CD14-positive monocyte (primary cell): ENCODE measurements at regions not wholly inside any gene's neighbourhood (a gene's known extent, or its start where the extent isn't known, plus 50 kb on each side); places are given as distances from the start of the nearest gene placed in this dataset.

Experiments used
- DNase-seq, 3 donors: peaks; one replicate each; pipeline ENCODE4 v3.0.0-alpha.2; 2011 to 2022
- H2AFZ ChIP-seq: 2 replicates; pipeline ENCODE4 v1.6.0; 2012; ENCODE audit warnings: mild to moderate bottlenecking, low read depth, low read length, inconsistent platforms; ENCODE audit not compliant: insufficient read depth, poor library complexity, severe bottlenecking
- H3K27ac ChIP-seq, 2 donors: 1 replicate in 1 of 2; 2 replicates in 1 of 2; pipeline ENCODE4 v1.5.1; 2012 to 2013; ENCODE audit warnings: low read length in 2 of 2, control low read depth in 1 of 2, inconsistent platforms in 1 of 2, low read depth in 1 of 2, mild to moderate bottlenecking in 1 of 2
- H3K27me3 ChIP-seq, 2 donors: one replicate each; pipeline versions ENCODE4 v1.6.0 to v1.6.1; 2011 to 2013; ENCODE audit warnings: low read length in 2 of 2; ENCODE audit not compliant: control insufficient read depth in 2 of 2, insufficient read depth in 2 of 2
- H3K36me3 ChIP-seq, 2 donors: replicated peaks in 1 of 2; 1 replicate in 1 of 2; 2 replicates in 1 of 2; pipeline versions ENCODE4 v1.5.1 to v1.6.1; 2012 to 2013; ENCODE audit warnings: low read length in 2 of 2, control low read depth in 1 of 2, inconsistent platforms in 1 of 2, mild to moderate bottlenecking in 1 of 2; ENCODE audit not compliant: insufficient read depth in 2 of 2, control insufficient read depth in 1 of 2
- H3K4me1 ChIP-seq, 2 donors: 1 replicate in 1 of 2; 2 replicates in 1 of 2; pipeline versions ENCODE4 v1.5.1 to v1.6.1; 2012 to 2013; ENCODE audit warnings: low read length in 2 of 2, control low read depth in 1 of 2, inconsistent platforms in 1 of 2, mild to moderate bottlenecking in 1 of 2, moderate library complexity in 1 of 2; ENCODE audit not compliant: insufficient read depth in 2 of 2, control insufficient read depth in 1 of 2
- H3K4me2 ChIP-seq: replicated peaks from 2 replicates; pipeline ENCODE3; 2012; ENCODE audit warnings: low read length, moderate library complexity, mild to moderate bottlenecking; ENCODE audit not compliant: poor library complexity, severe bottlenecking; ENCODE audit errors: extremely low read depth
- H3K4me3 ChIP-seq, 3 experiments: fragments of 200-600 bp in 1 of 3; sonication (generic) in 1 of 3; replicated peaks in 1 of 3; 1 replicate in 2 of 3; 2 replicates in 1 of 3; pipeline ENCODE4 v1.5.1; 2011 to 2013; ENCODE audit warnings: low read length in 3 of 3, mild to moderate bottlenecking in 3 of 3, control low read depth in 2 of 3, low read depth in 2 of 3, inconsistent platforms in 1 of 3, moderate library complexity in 1 of 3
- H3K79me2 ChIP-seq: 2 replicates; pipeline ENCODE4 v1.6.0; 2012; ENCODE audit warnings: mild to moderate bottlenecking, control low read depth, inconsistent platforms, low read length, moderate library complexity; ENCODE audit not compliant: insufficient read depth
- H3K9ac ChIP-seq: 2 replicates; pipeline ENCODE4 v1.6.0; 2017; ENCODE audit warnings: low read length, mild to moderate bottlenecking; ENCODE audit not compliant: insufficient read depth, poor library complexity, severe bottlenecking
- H3K9me3 ChIP-seq, 2 donors: replicated peaks in 1 of 2; 1 replicate in 1 of 2; 2 replicates in 1 of 2; pipeline versions ENCODE4 v1.5.1 to v1.6.1; 2012 to 2013; ENCODE audit warnings: low read length in 2 of 2, control low read depth in 1 of 2; ENCODE audit not compliant: control insufficient read depth in 1 of 2, insufficient read depth in 1 of 2
- H4K20me1 ChIP-seq: 2 replicates; pipeline ENCODE4 v1.6.0; 2012; ENCODE audit warnings: mild to moderate bottlenecking, low read length, control low read depth, moderate library complexity; ENCODE audit not compliant: insufficient read depth
- H3K27ac Mint-ChIP-seq, 7 donors: one replicate each; pipeline ENCODE4 v1.8.0; 2020; ENCODE audit warnings: mild to moderate bottlenecking in 7 of 7, mixed read lengths in 7 of 7, moderate library complexity in 6 of 7, inconsistent platforms in 2 of 7
- H3K27me3 Mint-ChIP-seq, 3 donors: one replicate each; pipeline ENCODE4 v1.8.0; 2021 to 2022; ENCODE audit warnings: low read depth in 3 of 3, mild to moderate bottlenecking in 3 of 3, mixed read lengths in 3 of 3, moderate library complexity in 3 of 3, inconsistent platforms in 1 of 3
- H3K36me3 Mint-ChIP-seq, 2 donors: one replicate each; pipeline ENCODE4 v1.8.0; 2020; ENCODE audit warnings: mixed read lengths in 2 of 2, inconsistent platforms in 1 of 2, mild to moderate bottlenecking in 1 of 2
- H3K4me1 Mint-ChIP-seq: one replicate; pipeline ENCODE4 v1.8.0; 2020; ENCODE audit warnings: mild to moderate bottlenecking, mixed read lengths
- H3K4me3 Mint-ChIP-seq, 2 donors: one replicate each; pipeline ENCODE4 v1.8.0; 2020; ENCODE audit warnings: mild to moderate bottlenecking in 2 of 2, mixed read lengths in 2 of 2, moderate library complexity in 1 of 2
- H3K9me3 Mint-ChIP-seq, 7 donors: one replicate each; pipeline ENCODE4 v1.8.0; 2020 to 2022; ENCODE audit warnings: mixed read lengths in 7 of 7, mild to moderate bottlenecking in 6 of 7, moderate library complexity in 6 of 7, inconsistent platforms in 2 of 7
- CTCF ChIP-seq: fragments of 200-600 bp; IDR thresholded peaks from one replicate; pipeline ENCODE4 v1.8.0; 2022; ENCODE audit warnings: antibody characterized with exemption, mild to moderate bottlenecking
- WGBS: methylation state at CpG from one replicate; pipeline ENCODE4 v1.1.5; 2013; ENCODE audit warnings: missing lambda C conversion rate; ENCODE audit not compliant: insufficient coverage; 5-methylcytosine and 5-hydroxymethylcytosine counted together
- intact Hi-C, 2 donors: fragments of 100-400 bp; cut with micrococcal nuclease; formaldehyde crosslinking; loops; one replicate each; pipeline versions ENCODE4 v1.15.0 to v1.15.1; 2023

GRCh38 chrX:78822157-78822690 lies 74.7 kb downstream of the LPAR4 start:
- H3K36me3 Mint-ChIP-seq, result no peaks in the 10 kb centered on the region
- no peak overlapping the region for H3K27ac Mint-ChIP-seq

GRCh38 chrX:78831523-78831922 lies 84.0 kb downstream of the LPAR4 start:
- Histone ChIP-seq H3K27me3 (no peaks in the 10 kb centered on the region), H4K20me1 (no peaks in the 10 kb centered on the region), H2AFZ (no peak overlapping the region), H3K27ac (no peak overlapping the region), H3K4me3 (no peak overlapping the region), H3K79me2 (no peaks in the 10 kb centered on the region), H3K4me1 (no peaks in the 10 kb centered on the region), H3K9me3 (no peaks in the 10 kb centered on the region), H3K4me2 (no peak overlapping the region), H3K9ac (no peak overlapping the region), H3K36me3 (no peaks in the 10 kb centered on the region)
- H3K4me3 Mint-ChIP-seq, result no peak overlapping the region
- peaks cover 0 to 4% (median 0%) of the 10 kb centered on the region in 7 donors for H3K9me3 Mint-ChIP-seq
- intact Hi-C loops, result no loop called here
- no peaks in the 10 kb centered on the region for H3K36me3 Mint-ChIP-seq
- DNase-seq, result no peak
- no peak for TF ChIP-seq CTCF
- H3K27ac Mint-ChIP-seq, result no peak overlapping the region
- H3K4me1 Mint-ChIP-seq, result no peaks in the 10 kb centered on the region
- no CpG with 5 or more reads among the region's 3 CpGs for WGBS
- peaks cover 0 to 3% (median 2%) of the 10 kb centered on the region in 3 donors for H3K27me3 Mint-ChIP-seq

More at GRCh38 chrX:78822157-78822690, 74.7 kb downstream of the LPAR4 start:
- Histone ChIP-seq H4K20me1 (no peaks in the 10 kb centered on the region), H2AFZ (no peak overlapping the region), H3K9me3 (peaks cover 0 to 3% of the 10 kb centered on the region in 2 donors), H3K9ac (no peak overlapping the region), H3K4me1 (no peaks in the 10 kb centered on the region), H3K27ac (no peak overlapping the region), H3K27me3 (no peaks in the 10 kb centered on the region), H3K4me3 (no peak overlapping the region), H3K36me3 (no peaks in the 10 kb centered on the region), H3K4me2 (no peak overlapping the region), H3K79me2 (no peaks in the 10 kb centered on the region)
- intact Hi-C loops, result no loop called here
- Mint-ChIP-seq H3K27me3 (peaks cover 0 to 3% (median 0%) of the 10 kb centered on the region in 3 donors), H3K4me3 (no peak overlapping the region), H3K4me1 (no peaks in the 10 kb centered on the region), H3K9me3 (peaks cover 0 to 4% (median 2%) of the 10 kb centered on the region in 7 donors)
- TF ChIP-seq CTCF, result no peak
- DNase-seq, result no peak
- no CpG with 5 or more reads among the region's 1 CpG for WGBS
